HFF-Myc (cell line): ENCODE measurements at regions not wholly inside any gene's neighbourhood (a gene's known extent, or its start where the extent isn't known, plus 50 kb on each side); places are given as distances from the start of the nearest gene placed in this dataset.

Source experiments
- DNase-seq: peaks from one replicate; pipeline ENCODE4 v3.0.0-alpha.2; 2011; ENCODE audit warnings: low read depth; ENCODE audit errors: extremely low read depth
- H3K4me3 ChIP-seq: replicated peaks from 2 replicates; pipeline ENCODE4 v1.5.1; 2011; ENCODE audit warnings: low read depth, mild to moderate bottlenecking, control low read depth, low read length
- CTCF ChIP-seq: IDR thresholded peaks from 2 replicates; pipeline ENCODE4 v1.5.1; 2012; ENCODE audit warnings: mild to moderate bottlenecking, low read depth, low read length, control low read depth; ENCODE audit errors: missing control alignments

DNA sequence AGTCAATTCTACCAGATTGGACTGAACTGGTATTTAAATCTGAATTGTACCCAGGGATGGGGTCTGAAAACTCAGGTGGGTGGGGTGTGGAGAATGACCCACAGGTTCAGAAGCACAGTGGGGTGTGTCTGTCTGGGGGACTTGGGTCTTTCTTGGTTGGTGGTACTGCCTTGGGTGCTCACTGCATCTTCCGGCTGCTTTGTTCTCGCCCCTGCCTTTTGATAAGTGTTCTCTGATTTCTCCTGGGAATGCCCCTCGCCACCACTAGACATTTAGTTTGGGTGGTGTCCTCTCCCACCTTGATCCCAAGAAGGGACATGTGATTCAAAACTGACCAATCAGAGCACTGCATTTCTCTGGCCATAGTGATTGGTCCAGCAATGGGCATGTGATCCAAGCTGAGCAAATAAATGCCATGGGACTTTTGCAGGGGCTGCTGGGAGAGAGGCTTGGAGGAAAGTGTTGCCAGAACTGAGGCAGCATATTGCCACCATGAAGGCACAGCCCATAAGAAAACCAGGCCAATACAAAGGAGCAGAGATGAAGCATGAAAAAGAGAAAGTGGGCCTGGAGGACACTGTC, 270.5 kb downstream of the NPHP4 start:
- no peak for TF ChIP-seq CTCF
- no peak overlapping the region for H3K4me3 ChIP-seq

DNA sequence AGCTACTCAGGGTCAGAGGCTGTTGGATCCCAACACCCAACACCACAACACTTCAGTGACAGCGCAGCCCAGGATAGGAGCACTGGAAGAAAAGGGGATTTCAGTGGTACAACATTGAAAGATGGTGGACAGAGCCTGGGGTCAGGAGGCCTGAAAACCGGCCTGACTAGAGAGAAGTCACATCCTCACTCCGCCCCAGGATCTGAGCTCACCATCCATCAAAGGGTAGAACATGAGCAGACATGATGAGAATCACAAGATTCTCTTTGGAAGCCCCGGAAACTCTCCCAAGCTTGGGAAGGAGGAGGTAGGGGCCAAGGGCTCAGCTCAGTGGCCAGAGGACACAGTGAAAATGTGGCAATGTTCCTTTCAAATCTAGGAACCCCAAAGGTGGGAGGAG, 271.3 kb downstream of the NPHP4 start:
- no peak for DNase-seq
- no peak overlapping the region for H3K4me3 ChIP-seq
- TF ChIP-seq CTCF = no peak

More for the DNA sequence above, 270.5 kb downstream of the NPHP4 start:
- no peak for DNase-seq

DNA sequence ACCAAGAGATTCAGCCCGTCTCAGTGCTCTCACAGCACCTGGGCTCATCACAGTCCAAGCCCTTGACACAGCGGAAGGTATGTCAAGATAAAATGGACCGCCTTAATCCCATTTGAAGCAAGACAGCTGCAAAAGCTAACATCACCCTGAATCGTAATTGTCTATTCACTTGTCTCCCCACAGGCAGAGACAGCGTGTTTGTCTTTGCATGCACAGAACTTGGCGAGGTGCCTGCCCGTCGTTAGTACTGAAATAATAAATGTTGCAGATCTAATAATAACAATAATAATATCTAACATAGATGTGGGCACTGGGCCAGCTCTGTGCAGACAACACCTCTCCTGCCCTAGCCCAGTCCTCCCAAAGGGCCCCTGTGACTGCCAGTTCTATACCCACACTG, 271.7 kb downstream of the NPHP4 start:
- DNase-seq = no peak
- no peak for TF ChIP-seq CTCF
- no peak overlapping the region for H3K4me3 ChIP-seq

DNA sequence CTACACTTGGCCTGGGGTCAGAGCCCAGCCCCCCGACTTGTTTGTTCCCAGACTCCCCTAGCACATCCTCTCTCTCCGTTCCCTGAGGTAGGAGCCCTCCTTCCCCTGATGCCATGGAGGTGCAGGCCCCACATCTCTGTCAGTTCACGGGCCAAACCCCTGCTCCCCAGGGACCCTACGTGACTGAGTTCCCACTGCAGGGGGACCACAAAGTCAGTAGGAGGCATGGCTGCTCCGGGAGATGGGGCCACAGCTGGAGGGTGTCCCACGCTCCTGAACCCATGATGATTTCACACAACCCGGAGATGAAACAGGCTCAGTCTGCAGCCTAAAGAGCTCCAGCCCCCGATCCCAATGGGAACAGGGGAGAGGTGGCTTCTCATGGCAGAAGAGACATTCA, 272.2 kb downstream of the NPHP4 start:
- DNase-seq = no peak
- no peak for TF ChIP-seq CTCF
- H3K4me3 ChIP-seq = no peak overlapping the region

- TF ChIP-seq CTCF = no peak
- no peak for DNase-seq
Measured at GRCh38 chr1:5718831-5719632, 273.2 kb downstream of the NPHP4 start.

DNA sequence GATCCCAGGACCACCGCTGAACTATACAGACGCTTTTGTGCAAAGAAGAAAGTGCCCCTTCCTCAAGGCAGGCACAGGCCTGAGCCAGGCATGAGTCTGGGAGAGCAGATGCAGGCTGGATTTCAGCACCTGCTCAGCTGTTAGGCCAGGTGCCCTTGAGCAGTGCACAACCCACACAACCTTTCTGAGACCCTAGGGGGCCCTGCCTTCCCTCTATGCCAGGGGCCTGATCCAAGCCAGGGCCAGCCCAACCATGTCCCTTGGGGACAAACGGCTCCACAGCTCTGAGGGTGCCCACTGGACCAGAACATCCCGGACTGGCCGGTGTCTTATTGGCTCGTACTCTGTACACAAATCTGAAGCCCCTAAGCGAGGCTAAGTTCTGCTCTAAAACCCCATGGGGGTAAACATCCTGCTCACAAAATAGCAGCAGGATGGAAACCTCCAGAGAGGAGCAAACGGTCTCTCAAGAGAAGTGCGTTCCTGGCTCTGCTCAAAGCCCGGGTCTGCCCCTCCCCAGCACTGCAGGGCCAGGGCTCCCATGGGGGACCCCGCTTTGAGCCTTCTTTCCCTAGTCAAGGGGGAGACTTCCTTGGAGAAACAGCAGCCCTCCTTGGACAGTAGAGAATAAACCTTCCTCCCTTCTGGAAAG, 275.1 kb downstream of the NPHP4 start:
- no peak for DNase-seq
- no peak overlapping the region for H3K4me3 ChIP-seq
- no peak for TF ChIP-seq CTCF

More at GRCh38 chr1:5718831-5719632, 273.2 kb downstream of the NPHP4 start:
- no peak overlapping the region for H3K4me3 ChIP-seq
